ENCODE measurements at regions not wholly inside any gene's neighbourhood (a gene's known extent, or its start where the extent isn't known, plus 50 kb on each side); places are given as distances from the start of the nearest gene placed in this dataset.
"Not testable (repeated sequence)": the region's sequence is repeated elsewhere in the genome, so short reads cannot be mapped to it uniquely, and the experiment has no call there.

- DNase-seq = no peak
These were observed 93.1 kb upstream of the TEX13D start for GRCh38 chrX:124239324-124239723.

DNA sequence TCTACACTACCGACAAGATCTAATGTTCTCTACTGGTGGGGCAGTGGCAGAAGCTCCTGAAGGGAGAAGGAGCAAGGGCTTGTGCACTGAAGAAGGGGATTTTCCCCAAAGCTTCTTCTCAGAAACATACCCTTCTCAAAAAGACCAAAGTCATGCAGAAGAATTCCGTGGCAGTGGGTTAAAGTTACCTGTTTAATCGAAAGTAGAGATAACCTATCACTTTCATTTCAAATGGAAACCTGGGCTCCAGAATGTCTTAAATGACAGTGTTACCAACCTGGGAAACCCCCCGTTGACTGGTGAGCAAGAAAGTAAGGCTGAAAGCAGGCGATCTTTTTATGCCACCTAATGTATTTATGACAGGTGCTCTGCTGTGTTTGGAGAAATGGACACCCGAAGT is 92.5 kb upstream of the TEX13D start:
- peak; percentile 26 to 30 for DNase-seq

- DNase-seq = no peak
These were observed 92.0 kb upstream of the TEX13D start for GRCh38 chrX:124240422-124240821.

DNA sequence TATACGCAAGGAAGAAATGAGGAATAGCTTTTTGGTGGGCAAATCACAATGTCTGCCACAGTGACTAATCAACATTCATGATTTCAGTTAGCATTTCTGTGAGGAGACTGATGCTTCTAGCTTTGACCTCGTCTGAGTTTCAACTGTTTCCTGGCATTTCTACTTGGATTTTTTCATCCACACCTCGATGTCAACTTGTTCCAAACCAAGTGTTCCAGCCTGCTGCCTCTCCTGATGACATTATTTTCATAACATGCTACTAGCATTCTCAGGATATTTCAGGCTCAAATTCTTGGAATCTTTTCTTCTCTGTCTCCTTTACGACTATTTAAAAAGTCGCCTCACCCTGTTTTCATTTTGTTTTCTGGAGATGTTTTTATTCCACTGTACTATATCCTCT is 90.3 kb upstream of the TEX13D start:
- DNase-seq = no peak

GRCh38 chrX:124249345-124249744 is 83.1 kb upstream of the TEX13D start:
- no peak for DNase-seq

GRCh38 chrX:124250835-124251437 is 81.5 kb upstream of the TEX13D start:
- no peak for DNase-seq

DNA sequence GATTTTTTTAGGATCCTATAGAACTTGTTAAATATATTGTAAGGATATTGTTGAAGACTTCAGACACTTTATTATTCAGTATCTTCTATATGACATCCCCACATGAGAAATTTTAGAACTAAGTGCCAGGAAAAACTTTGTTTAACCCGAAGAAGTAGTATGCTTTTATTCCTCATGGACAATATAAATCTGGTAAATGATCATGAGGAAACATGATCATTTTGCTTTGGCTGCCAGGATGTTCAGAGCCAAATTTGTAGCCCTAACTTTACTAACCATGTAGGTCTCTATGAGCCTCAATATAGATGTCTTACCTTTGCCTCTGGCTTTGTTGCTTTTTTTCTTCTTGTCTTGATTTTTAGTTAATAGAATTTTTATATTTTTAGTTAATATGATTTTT is 77.8 kb upstream of the TEX13D start:
- DNase-seq = no peak

DNA sequence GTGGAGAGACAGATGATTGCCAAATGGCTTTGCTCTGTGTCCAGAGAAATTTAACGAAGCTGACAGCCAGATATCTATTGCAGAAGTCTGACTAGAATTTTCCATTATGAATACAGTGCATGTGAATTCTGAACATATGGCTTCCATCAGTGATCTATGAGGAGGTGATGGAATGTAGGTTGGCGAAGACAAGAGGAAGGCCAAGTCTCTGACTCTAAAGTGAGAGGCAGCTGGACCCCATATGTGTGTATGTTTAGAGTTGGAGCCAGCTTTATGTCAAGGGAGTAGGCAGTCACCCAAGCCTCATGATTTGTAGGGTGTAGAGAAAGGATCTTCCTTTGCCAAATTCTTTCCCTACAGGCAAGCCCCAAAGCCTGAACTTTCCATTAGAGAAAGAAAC is 76.2 kb upstream of the TEX13D start:
- no peak for DNase-seq

GRCh38 chrX:124256629-124257380 is 75.7 kb upstream of the TEX13D start:
- DNase-seq = no peak

- DNase-seq = no peak
These were observed 74.3 kb upstream of the TEX13D start for GRCh38 chrX:124257924-124258702.

GRCh38 chrX:124260845-124261244 is 71.6 kb upstream of the TEX13D start:
- no peak for DNase-seq

- DNase-seq = no peak
These were observed 68.7 kb upstream of the TEX13D start for GRCh38 chrX:124263743-124264142.

GRCh38 chrX:124268099-124268498 is 64.4 kb upstream of the TEX13D start:
- no peak for DNase-seq

DNA sequence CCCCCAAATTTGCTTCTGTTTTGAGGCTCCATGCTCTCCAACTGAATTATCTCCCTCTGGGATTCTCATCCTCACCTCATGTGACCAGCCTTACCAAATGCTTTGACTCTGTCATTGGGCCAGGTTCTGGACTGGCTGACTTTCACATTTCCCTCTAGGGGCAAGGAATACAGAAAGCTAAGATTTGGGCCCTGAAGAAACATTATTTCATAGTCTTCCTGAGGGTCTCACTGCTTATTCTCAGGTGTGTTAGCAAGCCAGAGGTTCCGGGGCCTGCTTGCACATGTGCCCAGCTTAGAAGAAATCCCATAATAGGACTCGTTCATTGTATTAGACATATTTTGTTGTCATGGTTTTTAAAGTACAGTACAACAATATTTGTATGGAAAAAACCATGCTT is 62.6 kb upstream of the TEX13D start:
- no peak for DNase-seq

DNA sequence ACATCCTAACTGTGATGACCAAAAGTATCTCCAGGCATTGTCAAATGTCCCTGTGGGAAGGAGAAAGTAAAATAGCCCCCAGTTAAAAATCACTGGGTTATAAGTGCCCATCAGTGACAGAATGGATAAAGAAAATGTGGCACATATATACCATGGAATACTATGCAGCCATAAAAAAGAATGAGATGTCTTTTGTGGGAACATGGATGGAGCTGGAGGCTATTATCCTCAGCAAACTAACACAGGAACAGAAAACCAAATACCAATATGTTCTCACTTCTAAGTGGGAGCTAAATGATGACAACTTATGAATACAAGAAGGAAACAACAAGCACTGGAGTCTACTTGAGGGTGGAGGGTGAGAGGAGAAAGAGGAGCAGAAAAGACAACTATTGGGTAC is 60.9 kb upstream of the TEX13D start:
- not testable (repeated sequence) for DNase-seq

DNA sequence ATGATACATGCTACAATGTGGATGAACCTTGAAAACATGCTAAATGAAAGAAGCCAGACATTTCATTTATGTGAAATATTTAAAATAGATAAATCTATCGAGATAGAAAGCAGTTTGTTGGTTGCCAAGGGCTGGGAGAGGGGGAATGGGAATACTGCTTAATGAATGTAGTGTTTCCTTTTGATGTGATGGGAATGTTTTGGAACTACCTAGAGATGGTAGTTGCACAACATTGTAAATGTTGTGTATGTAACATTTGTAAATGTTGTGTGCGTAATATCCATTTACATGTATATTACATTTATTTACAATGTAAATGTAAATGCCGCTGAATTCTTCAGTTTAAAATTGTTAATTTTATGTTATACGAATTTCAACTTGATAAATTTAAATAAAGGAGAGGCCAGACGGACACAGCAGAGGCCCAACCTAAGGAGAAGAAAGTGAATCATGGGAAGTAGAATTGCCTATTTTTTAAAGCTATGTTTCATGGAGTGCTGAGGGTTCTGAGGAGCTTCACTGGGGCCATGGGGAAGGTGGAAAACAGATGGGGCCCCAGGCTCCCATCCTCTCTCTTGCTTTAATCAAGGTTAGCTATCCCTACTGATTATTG is 60.0 kb upstream of the TEX13D start:
- no peak for DNase-seq

GRCh38 chrX:124274438-124275181 is 57.9 kb upstream of the TEX13D start:
- DNase-seq = no peak

DNA sequence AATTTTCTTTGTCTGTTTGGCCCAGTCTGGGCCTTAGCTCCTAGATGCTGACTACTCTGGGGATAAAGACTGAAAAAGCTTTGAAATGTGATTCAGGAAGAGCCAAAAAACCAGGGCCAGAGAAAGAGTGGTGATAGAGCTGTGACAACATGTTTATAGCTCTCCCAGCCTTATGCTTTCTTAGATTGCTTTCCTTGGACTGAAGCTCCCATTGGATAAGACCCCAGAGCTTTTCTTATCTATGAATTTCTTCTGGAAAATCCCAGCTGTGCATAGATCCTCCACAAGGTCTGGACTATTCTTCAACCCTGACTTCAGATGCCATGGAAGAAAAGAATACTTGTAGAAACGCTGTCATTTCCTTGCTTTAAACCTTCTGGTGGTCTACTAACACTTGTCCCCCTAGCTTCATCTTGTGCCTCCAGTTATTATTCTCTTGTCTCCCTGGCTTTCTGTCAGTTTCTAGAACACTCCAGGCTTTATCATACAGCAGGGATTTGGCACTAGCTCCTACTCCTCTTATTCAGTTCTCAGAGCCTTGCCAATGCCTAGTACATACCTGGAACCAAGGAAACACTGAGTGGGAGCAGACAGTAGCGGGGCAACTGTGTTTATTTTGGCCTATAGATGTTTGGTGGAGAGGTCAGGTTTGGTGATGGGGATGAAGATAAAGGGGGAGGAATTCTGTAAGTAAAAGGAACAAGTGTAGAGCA is 57.1 kb upstream of the TEX13D start:
- no peak for DNase-seq

DNA sequence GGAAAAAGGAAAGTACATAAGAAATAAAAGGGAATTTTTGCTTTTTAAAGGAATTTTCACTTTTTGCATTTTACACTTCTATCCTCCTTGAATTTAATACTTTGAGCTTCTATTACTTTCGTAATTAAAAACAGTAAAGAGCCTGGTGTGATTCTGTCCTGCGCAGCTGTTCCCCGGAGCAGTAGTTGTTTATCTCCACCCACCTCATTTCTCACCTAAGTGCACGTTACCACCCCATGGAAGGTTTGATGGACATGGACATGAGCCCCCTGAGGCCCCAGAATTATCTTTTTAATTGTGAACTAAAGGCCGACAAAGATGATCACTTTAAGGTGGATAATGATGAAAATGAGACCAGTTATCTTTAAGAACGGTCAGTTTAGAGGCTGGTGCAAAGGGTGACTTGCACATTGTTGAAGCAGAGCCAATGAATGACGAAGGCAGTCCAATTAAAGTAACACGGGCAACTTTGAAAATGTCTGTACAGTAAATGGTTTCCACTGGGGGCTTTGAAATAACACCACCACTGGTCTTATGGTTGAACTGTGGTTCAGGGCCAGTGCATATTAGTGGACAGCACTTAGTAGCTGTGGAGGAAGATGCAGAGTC is 52.1 kb upstream of the TEX13D start:
- no peak for DNase-seq

GRCh38 chrX:124282580-124282979 is 49.9 kb upstream of the TEX13D start:
- no peak for DNase-seq

Measured in stimulated activated CD4-positive, alpha-beta T cell treated with anti-CD3 and anti-CD28 coated beads, Interleukin-2, amount 100 ng/mL, for 48 hours (primary cell).